ENCODE measurements at regions not wholly inside any gene's neighbourhood (a gene's known extent, or its start where the extent isn't known, plus 50 kb on each side); places are given as distances from the start of the nearest gene placed in this dataset.

DNA sequence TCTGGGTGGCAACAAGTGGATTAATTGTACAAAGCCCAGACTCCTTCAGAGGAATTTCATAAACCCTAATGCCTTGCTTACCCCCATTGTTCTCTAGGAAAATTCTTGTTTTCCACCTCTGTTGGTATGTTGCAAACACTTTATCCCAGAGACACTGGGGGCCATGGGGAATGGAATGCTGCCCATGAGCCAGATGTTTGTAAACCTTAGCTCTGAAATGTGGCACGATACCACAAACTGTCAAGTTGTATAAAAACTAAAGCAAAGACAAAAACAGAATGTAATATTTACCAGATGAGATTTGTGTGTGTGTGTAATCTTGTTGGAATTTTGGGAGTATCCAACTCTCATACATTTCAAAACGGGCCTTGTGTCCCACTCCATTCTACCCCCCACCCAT is 465.0 kb downstream of the EBF1 start:
- no peak for TF ChIP-seq EZH2 (IDR thresholded peaks at IDR 0.05; ENCODE audit: low read length)
- TF ChIP-seq, protein P1, sequence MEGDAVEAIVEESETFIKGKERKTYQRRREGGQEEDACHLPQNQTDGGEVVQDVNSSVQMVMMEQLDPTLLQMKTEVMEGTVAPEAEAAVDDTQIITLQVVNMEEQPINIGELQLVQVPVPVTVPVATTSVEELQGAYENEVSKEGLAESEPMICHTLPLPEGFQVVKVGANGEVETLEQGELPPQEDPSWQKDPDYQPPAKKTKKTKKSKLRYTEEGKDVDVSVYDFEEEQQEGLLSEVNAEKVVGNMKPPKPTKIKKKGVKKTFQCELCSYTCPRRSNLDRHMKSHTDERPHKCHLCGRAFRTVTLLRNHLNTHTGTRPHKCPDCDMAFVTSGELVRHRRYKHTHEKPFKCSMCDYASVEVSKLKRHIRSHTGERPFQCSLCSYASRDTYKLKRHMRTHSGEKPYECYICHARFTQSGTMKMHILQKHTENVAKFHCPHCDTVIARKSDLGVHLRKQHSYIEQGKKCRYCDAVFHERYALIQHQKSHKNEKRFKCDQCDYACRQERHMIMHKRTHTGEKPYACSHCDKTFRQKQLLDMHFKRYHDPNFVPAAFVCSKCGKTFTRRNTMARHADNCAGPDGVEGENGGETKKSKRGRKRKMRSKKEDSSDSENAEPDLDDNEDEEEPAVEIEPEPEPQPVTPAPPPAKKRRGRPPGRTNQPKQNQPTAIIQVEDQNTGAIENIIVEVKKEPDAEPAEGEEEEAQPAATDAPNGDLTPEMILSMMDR (optimal IDR thresholded peaks at IDR 0.05 in 1 of 3, IDR thresholded peaks at IDR 0.05 in 1 of 3, conservative IDR thresholded peaks at IDR 0.05 in 1 of 3; ENCODE audit: extremely low read depth in 1 of 3, insufficient read depth in 2 of 3, low read length in 3 of 3), result no peak

All from keratinocyte (primary cell).